SH-SY5Y (cell line): ENCODE measurements at regions not wholly inside any gene's neighbourhood (a gene's known extent, or its start where the extent isn't known, plus 50 kb on each side); places are given as distances from the start of the nearest gene placed in this dataset.

ENCODE experiments used
- GATA2 ChIP-seq: IDR thresholded peaks from 2 replicates; pipeline ENCODE4 v1.6.1; 2011; ENCODE audit warnings: mild to moderate bottlenecking, low read depth, low read length
- GATA3 ChIP-seq: IDR thresholded peaks from 2 replicates; pipeline ENCODE4 v1.6.1; 2011; ENCODE audit warnings: low read depth, mild to moderate bottlenecking, low read length, moderate library complexity

GRCh38 chr3:106338582-106339214 lies 469.9 kb upstream of the CBLB start:
- TF ChIP-seq GATA2 (no peak), GATA3 (no peak)
